Mesodermal cell (in vitro differentiated cells): ENCODE measurements at regions not wholly inside any gene's neighbourhood (a gene's known extent, or its start where the extent isn't known, plus 50 kb on each side); places are given as distances from the start of the nearest gene placed in this dataset.

Source experiments
- H3K27ac ChIP-seq: 2 replicates; pipeline ENCODE4 v1.7.0; 2013; ENCODE audit warnings: mild to moderate bottlenecking, low read depth, low read length, moderate library complexity; ENCODE audit not compliant: severe bottlenecking
- H3K36me3 ChIP-seq: 2 replicates; pipeline ENCODE4 v1.7.1; 2013; ENCODE audit warnings: mild to moderate bottlenecking, low read length, moderate library complexity; ENCODE audit not compliant: control insufficient read depth, insufficient read depth
- H3K4me1 ChIP-seq: one replicate; pipeline ENCODE4 v1.7.1; 2013; ENCODE audit warnings: mild to moderate bottlenecking, low read length; ENCODE audit not compliant: insufficient read depth, control insufficient read depth, poor library complexity, severe bottlenecking
- H3K4me3 ChIP-seq: 2 replicates; pipeline ENCODE4 v1.7.0; 2013; ENCODE audit warnings: low read length, control low read depth, mild to moderate bottlenecking; ENCODE audit not compliant: insufficient read depth, poor library complexity, severe bottlenecking; ENCODE audit errors: extremely low read depth
- H3K9me3 ChIP-seq: 2 replicates; pipeline ENCODE4 v1.7.1; 2013; ENCODE audit warnings: mild to moderate bottlenecking, low read length, moderate library complexity; ENCODE audit not compliant: control insufficient read depth
- whole genome bisulfite sequencing, 2 experiments: methylation state at CpG; one replicate each; pipeline ENCODE4 v1.1.5; 2013; ENCODE audit warnings: missing lambda C conversion rate in 2 of 2; ENCODE audit not compliant: insufficient coverage in 2 of 2; 5-methylcytosine and 5-hydroxymethylcytosine counted together

GRCh38 chr7:116188-116981 is 76.0 kb upstream of the FAM20C start:
- H3K9me3 ChIP-seq = peaks cover 13% of the 10 kb centered on the region
- no peak overlapping the region for H3K27ac ChIP-seq
- WGBS, 2 experiments = 88 to 91% methylated on average over 15 to 16 of the region's 19 CpGs
- H3K36me3 ChIP-seq = no peaks in the 10 kb centered on the region
- H3K4me3 ChIP-seq = no peak overlapping the region
- peaks cover 8% of the 10 kb centered on the region for H3K4me1 ChIP-seq

GRCh38 chr7:117836-118614 is 74.3 kb upstream of the FAM20C start:
- Histone ChIP-seq H3K4me1 (peaks cover 8% of the 10 kb centered on the region), H3K27ac (no peak overlapping the region), H3K9me3 (no peaks in the 10 kb centered on the region), H3K36me3 (no peaks in the 10 kb centered on the region), H3K4me3 (no peak overlapping the region)
- WGBS, 2 experiments = 88 to 95% methylated on average over 8 to 12 of the region's 22 CpGs

- Histone ChIP-seq H3K4me1 (peaks cover 8% of the 10 kb centered on the region), H3K36me3 (no peaks in the 10 kb centered on the region), H3K27ac (no peak overlapping the region), H3K9me3 (no peaks in the 10 kb centered on the region), H3K4me3 (no peak overlapping the region)
- 92% methylated on average over 26 to 28 of the region's 32 CpGs for WGBS, 2 experiments
Observed at GRCh38 chr7:118615-119391, 73.6 kb upstream of the FAM20C start.

- Histone ChIP-seq H3K36me3 (no peaks in the 10 kb centered on the region), H3K4me1 (peaks cover 8% of the 10 kb centered on the region), H3K27ac (no peak overlapping the region), H3K4me3 (no peak overlapping the region), H3K9me3 (no peaks in the 10 kb centered on the region)
- 81 to 82% methylated on average over 26 of the region's 27 CpGs for WGBS, 2 experiments
Observed at GRCh38 chr7:119392-120163, 72.8 kb upstream of the FAM20C start.

GRCh38 chr7:120164-120991 is 72.0 kb upstream of the FAM20C start:
- peaks cover 8% of the 10 kb centered on the region for H3K4me1 ChIP-seq
- H3K9me3 ChIP-seq = no peaks in the 10 kb centered on the region
- H3K36me3 ChIP-seq = no peaks in the 10 kb centered on the region
- H3K4me3 ChIP-seq = no peak overlapping the region
- 88 to 93% methylated on average over 16 to 20 of the region's 27 CpGs for WGBS, 2 experiments
- H3K27ac ChIP-seq = no peak overlapping the region

GRCh38 chr7:121002-121785 is 71.2 kb upstream of the FAM20C start:
- H3K27ac ChIP-seq = no peak overlapping the region
- peaks cover 8% of the 10 kb centered on the region for H3K4me1 ChIP-seq
- no peak overlapping the region for H3K4me3 ChIP-seq
- no peaks in the 10 kb centered on the region for H3K36me3 ChIP-seq
- no peaks in the 10 kb centered on the region for H3K9me3 ChIP-seq
- WGBS, 2 experiments = 65 to 70% methylated on average over 7 to 16 of the region's 18 CpGs

GRCh38 chr7:123237-123636 is 69.1 kb upstream of the FAM20C start:
- Histone ChIP-seq H3K9me3 (no peaks in the 10 kb centered on the region), H3K4me3 (no peak overlapping the region), H3K36me3 (no peaks in the 10 kb centered on the region), H3K4me1 (peaks cover 8% of the 10 kb centered on the region), H3K27ac (no peak overlapping the region)
- 72 to 88% methylated on average over 4 of the region's 10 CpGs for WGBS, 2 experiments

GRCh38 chr7:124130-124949 is 68.0 kb upstream of the FAM20C start:
- no peak overlapping the region for H3K4me3 ChIP-seq
- H3K36me3 ChIP-seq = no peaks in the 10 kb centered on the region
- no peak overlapping the region for H3K27ac ChIP-seq
- peaks cover 8% of the 10 kb centered on the region for H3K4me1 ChIP-seq
- no peaks in the 10 kb centered on the region for H3K9me3 ChIP-seq
- 89 to 91% methylated on average over 21 of the region's 21 CpGs for WGBS, 2 experiments
